Fibroblast of lung (primary cell): ENCODE measurements at regions not wholly inside any gene's neighbourhood (a gene's known extent, or its start where the extent isn't known, plus 50 kb on each side); places are given as distances from the start of the nearest gene placed in this dataset.

ENCODE experiments used
- CTCF ChIP-seq, 2 donors: IDR thresholded peaks in 1 of 2; conservative IDR thresholded peaks in 1 of 2; 1 replicate in 1 of 2; 2 replicates in 1 of 2; pipeline ENCODE4 v1.5.1; 2011 to 2012; ENCODE audit warnings: low read length in 2 of 2, control low read depth in 1 of 2, inconsistent platforms in 1 of 2, low read depth in 1 of 2, mild to moderate bottlenecking in 1 of 2
- EZH2 ChIP-seq: IDR thresholded peaks from 2 replicates; pipeline ENCODE4 v1.5.1; 2012; ENCODE audit warnings: low read length, control low read depth, mild to moderate bottlenecking; ENCODE audit errors: missing control alignments

GRCh38 chr13:33970746-33971561 lies 153.0 kb downstream of the RFC3 start:
- TF ChIP-seq CTCF (conservative IDR thresholded peaks at IDR 0.05 in 1 of 2, IDR thresholded peaks at IDR 0.05 in 1 of 2; ENCODE audit: low read depth in 1 of 2, low read length in 2 of 2) (no peak), EZH2 (no peak)
